ENCODE measurements at regions not wholly inside any gene's neighbourhood (a gene's known extent, or its start where the extent isn't known, plus 50 kb on each side); places are given as distances from the start of the nearest gene placed in this dataset.

DNA sequence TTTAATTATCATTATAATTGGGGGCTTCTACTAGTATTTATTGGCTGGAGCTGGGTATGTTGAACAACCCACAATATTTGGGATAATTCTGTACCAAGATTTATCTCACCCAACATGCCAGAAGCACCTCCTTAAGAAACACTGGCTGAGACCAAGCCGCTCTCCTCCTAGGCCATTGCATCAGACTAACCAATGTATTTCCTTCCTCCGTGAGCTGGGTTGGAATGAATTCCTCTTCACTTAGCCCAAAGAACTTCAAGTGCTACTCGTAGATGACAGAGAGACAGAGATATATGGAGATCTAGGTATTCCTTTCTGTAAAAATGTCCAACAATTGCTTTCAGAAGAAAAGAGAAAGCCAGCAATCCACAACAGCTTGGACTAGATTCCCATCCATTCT, 87.2 kb upstream of the ETS2 start:
- no peak overlapping the region for H3K4me3 ChIP-seq (ENCODE audit: low read depth, low read length)

DNA sequence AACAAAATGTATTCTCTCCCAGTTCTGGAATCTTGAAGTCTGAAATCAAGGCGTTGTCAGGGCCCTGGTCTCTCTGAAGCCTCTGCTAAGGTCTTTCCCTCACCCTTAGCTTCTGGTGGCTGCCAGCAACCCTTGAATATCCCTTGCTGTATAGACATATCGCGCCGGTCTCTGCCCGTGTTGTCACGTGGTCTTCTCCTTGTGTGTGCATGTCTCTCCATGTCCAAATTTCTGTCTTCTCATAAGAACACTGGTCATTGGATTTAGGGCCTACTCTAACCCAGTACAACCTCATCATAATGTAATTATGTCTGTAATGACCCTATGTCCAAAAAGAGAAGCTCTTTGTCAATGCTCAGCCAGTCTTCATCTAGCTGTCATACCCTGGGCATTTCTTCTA, 85.7 kb upstream of the ETS2 start:
- TF ChIP-seq, protein P1, sequence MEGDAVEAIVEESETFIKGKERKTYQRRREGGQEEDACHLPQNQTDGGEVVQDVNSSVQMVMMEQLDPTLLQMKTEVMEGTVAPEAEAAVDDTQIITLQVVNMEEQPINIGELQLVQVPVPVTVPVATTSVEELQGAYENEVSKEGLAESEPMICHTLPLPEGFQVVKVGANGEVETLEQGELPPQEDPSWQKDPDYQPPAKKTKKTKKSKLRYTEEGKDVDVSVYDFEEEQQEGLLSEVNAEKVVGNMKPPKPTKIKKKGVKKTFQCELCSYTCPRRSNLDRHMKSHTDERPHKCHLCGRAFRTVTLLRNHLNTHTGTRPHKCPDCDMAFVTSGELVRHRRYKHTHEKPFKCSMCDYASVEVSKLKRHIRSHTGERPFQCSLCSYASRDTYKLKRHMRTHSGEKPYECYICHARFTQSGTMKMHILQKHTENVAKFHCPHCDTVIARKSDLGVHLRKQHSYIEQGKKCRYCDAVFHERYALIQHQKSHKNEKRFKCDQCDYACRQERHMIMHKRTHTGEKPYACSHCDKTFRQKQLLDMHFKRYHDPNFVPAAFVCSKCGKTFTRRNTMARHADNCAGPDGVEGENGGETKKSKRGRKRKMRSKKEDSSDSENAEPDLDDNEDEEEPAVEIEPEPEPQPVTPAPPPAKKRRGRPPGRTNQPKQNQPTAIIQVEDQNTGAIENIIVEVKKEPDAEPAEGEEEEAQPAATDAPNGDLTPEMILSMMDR (IDR thresholded peaks at IDR 0.05; ENCODE audit: borderline replicate concordance, insufficient read depth, low read depth, low read length), result no peak
- H3K4me3 ChIP-seq (ENCODE audit: low read depth, low read length), result no peak overlapping the region

More for the DNA sequence above, 87.2 kb upstream of the ETS2 start:
- TF ChIP-seq, protein P1 (IDR thresholded peaks at IDR 0.05; ENCODE audit: borderline replicate concordance, insufficient read depth, low read depth, low read length), result no peak

DNA sequence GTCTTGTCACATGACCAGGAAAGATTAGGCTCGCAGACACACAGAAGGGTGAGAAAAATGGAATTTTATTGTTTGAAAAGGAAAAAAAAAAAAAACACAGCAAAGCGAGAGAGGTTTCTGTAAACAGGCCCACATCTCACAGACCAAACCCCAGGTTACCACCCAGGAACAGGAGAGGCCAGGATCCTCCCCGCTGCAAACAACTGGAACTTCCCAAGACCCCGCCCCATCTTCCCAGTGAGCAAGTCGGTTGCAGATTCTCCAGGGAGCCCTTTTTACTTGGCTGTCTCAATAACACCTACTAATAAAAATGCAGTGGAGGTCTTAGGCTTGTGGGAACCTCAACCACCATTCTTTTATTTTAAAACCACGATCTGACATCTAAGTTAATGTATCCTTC, 84.7 kb upstream of the ETS2 start:
- no peak overlapping the region for H3K4me3 ChIP-seq (ENCODE audit: low read depth, low read length)

DNA sequence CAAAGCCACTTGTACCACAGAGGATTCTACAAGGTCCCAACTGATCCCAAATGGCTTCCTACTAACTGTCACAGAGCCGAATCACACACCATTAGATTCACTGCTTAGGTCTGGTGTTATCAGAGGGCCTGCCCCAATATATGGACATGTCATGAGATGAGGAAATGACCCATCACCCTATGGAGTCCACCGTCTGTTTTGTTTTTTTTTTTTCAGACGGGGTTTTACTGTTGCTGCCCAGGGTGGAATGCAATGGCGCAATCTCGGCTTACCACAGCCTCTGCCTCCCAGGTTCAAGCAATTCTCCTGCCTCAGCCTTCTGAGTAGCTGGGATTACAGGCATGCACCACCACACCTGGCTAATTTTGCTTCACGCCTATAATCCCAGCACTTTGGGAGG, 83.8 kb upstream of the ETS2 start:
- no peak overlapping the region for H3K4me3 ChIP-seq (ENCODE audit: low read depth, low read length)
- TF ChIP-seq, protein P1 (IDR thresholded peaks at IDR 0.05; ENCODE audit: borderline replicate concordance, insufficient read depth, low read depth, low read length), result no peak

More for the DNA sequence above, 84.7 kb upstream of the ETS2 start:
- TF ChIP-seq, protein P1 (IDR thresholded peaks at IDR 0.05; ENCODE audit: borderline replicate concordance, insufficient read depth, low read depth, low read length), result no peak

DNA sequence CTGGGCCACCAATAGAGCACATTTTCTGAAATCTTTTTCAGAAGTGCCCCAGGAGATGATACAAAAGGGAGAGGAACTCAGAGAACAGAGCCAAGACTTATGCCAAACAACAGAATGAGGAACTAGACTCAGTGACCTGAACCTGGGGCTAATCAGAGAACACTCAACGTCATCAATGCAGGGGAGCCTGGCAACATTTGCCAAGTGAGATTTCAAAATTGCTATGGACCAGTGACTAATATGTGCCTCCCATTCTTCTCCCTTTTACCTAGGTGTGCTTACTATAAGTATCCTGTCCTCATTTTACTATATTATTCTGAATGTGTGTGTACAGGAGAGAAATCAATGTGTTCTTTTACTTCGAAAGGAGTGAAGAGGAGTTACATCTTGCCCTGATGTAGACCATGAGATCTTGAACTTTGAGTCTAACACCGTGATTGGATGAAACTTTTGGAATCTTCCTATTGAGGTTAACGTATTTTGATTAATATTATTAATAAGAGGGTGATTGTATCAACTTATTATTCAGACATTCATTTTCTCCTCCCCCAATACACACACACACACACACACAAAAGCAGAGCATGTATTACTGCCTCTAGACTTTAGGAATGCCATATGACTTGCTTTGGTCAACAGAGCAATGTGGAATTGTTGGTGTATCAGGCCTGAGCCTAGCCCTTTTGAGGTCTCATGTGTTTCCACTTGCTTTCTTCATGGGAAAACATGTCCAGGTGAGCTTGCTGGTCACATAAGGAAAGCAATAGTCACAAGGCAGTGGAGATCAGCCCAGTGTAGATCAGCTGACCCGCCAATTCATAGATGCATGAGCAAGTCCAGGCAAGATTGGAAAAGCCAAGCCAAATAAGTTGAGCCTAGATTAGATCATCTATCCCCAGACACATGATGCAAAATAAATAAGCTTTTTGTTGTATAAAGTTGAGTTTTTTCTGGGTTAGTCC, 80.3 kb upstream of the ETS2 start:
- H3K4me3 ChIP-seq (ENCODE audit: low read depth, low read length), result no peak overlapping the region
- TF ChIP-seq, protein P1 (IDR thresholded peaks at IDR 0.05; ENCODE audit: borderline replicate concordance, insufficient read depth, low read depth, low read length), result no peak

DNA sequence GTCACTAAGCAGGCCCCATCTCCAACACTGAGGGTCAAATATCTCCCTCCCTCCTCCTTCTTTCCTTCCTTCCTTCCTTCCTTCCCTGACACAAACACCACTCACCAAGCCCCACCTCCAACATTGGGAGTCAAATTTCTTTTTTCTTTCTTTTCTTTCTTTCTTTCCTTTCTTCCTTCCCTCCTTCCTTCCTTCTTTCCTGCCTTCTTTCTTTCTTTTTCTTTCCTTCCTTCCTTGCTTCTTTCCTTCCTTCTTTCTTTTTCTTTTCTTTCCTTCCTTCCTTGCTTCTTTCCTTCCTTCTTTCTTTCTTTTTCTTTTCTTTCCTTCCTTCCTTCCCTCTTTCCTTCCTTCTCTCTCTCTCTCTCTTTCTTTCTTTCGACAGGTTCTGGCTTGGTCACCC, 79.2 kb upstream of the ETS2 start:
- H3K4me3 ChIP-seq (ENCODE audit: low read depth, low read length), result no peak overlapping the region
- TF ChIP-seq, protein P1 (IDR thresholded peaks at IDR 0.05; ENCODE audit: borderline replicate concordance, insufficient read depth, low read depth, low read length), result no peak

DNA sequence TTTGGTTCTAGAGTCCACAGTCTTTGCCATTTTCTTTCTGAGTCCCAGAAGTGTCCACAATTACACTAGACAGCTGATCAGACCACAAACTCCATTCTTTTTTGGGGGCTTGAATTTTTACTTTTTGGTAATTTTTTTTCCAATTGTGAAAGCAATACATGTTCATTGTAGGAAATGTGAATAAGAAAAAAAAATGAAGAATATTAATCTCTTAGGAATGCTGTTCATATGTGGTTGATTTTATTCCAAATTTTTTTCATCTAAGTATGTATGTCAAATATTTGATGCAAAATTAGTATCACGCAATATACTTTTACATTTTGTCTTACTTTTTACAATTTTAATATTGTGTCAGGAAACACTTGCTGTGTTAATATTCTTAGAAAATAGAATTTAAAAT, 76.4 kb upstream of the ETS2 start:
- no peak overlapping the region for H3K4me3 ChIP-seq (ENCODE audit: low read depth, low read length)
- TF ChIP-seq, protein P1 (IDR thresholded peaks at IDR 0.05; ENCODE audit: borderline replicate concordance, insufficient read depth, low read depth, low read length), result no peak
